GM10266 (cell line): ENCODE measurements at regions not wholly inside any gene's neighbourhood (a gene's known extent, or its start where the extent isn't known, plus 50 kb on each side); places are given as distances from the start of the nearest gene placed in this dataset.

Experiments
- DNase-seq: peaks from one replicate; pipeline ENCODE4 v3.0.0; 2012; ENCODE audit errors: extremely low spot score
- TF ChIP-seq, protein P1 (sequence below): IDR thresholded peaks from 2 replicates; pipeline ENCODE4 v1.5.1; 2012; ENCODE audit warnings: mild to moderate bottlenecking, low read depth; ENCODE audit not compliant: control insufficient read depth, insufficient read depth; ENCODE audit errors: missing control alignments

DNA sequence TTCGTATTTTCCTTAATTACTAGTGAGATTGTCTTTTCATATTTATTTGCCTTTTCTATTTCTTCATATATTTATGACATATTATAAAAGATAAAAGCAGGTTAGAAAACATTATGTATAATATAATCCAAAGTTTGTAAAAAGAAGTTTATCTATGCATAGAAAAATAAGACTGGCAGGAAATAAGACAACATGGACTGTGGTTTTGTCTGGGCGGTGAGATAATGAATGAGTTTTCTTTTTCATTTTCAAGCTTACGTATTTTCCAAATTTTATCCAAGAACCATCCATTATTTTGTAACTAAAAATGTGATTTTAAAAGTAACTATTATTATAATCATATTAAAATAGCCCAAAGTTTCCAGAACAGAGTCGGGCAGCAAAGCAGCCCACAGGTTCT is 109.8 kb upstream of the MVB12B start:
- TF ChIP-seq, protein P1, sequence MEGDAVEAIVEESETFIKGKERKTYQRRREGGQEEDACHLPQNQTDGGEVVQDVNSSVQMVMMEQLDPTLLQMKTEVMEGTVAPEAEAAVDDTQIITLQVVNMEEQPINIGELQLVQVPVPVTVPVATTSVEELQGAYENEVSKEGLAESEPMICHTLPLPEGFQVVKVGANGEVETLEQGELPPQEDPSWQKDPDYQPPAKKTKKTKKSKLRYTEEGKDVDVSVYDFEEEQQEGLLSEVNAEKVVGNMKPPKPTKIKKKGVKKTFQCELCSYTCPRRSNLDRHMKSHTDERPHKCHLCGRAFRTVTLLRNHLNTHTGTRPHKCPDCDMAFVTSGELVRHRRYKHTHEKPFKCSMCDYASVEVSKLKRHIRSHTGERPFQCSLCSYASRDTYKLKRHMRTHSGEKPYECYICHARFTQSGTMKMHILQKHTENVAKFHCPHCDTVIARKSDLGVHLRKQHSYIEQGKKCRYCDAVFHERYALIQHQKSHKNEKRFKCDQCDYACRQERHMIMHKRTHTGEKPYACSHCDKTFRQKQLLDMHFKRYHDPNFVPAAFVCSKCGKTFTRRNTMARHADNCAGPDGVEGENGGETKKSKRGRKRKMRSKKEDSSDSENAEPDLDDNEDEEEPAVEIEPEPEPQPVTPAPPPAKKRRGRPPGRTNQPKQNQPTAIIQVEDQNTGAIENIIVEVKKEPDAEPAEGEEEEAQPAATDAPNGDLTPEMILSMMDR, result no peak

GRCh38 chr9:126217250-126217653 is 109.4 kb upstream of the MVB12B start:
- no peak for DNase-seq
- TF ChIP-seq, protein P1, result no peak

More for the DNA sequence above, 109.8 kb upstream of the MVB12B start:
- no peak for DNase-seq

DNA sequence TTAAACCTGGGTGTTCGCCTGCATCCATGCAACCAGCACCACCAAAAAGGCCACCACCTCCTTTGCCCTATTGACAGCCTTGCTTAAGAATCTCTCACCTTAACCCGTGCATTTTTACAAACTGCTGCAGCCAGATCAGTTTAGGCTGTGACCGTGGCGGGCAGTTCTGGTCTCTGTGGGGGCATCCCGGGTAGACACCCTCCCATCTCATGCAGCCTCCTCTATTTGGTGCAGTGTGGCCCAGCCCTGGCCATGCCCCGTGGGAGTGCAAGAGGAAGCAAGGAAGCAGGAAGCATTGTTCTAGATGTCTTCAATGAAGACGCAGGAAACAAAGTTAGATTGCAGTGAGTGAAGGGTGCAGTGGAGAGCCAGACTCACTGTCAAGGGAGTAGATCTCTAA is 108.8 kb upstream of the MVB12B start:
- DNase-seq, result no peak

DNA sequence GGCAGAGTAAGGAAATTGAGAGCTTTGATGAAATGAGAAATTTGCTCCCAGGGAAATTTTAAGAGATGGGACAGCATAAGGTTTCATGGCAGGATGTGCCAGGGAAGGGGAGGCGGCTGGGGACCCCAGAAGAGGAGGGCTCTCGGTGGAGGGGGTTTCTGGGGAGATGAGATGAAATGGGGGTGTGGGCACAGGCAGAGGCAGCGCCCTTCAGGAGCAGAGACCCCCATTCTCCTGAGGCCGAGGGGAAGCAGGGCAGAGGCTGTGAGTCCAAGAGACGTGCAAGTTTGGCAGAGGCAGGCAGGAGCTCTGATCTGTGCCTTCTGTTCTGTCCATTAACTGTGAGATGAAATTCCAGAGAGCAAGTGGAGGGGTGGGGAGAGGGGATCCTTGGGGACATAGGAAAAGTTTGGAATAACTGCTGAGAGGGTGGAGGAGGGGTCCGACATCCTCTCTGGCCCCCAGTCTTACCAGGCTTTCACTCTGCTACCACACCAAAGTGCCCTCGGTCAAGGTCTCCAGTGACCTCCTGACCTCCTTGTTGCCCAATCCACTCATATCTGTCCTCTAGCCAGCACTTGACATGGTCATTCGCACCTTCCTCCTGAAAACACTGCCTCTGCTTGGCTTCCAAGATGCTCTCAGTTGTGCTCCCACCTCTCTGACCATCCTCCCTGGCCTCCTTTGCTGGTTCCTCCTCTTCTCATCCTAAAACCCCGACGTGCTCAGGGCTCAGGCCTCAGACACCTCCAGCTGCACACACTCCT is 108.1 kb upstream of the MVB12B start:
- no peak for DNase-seq
- TF ChIP-seq, protein P1, result no peak

More for the DNA sequence above, 108.8 kb upstream of the MVB12B start:
- TF ChIP-seq, protein P1, result no peak

DNA sequence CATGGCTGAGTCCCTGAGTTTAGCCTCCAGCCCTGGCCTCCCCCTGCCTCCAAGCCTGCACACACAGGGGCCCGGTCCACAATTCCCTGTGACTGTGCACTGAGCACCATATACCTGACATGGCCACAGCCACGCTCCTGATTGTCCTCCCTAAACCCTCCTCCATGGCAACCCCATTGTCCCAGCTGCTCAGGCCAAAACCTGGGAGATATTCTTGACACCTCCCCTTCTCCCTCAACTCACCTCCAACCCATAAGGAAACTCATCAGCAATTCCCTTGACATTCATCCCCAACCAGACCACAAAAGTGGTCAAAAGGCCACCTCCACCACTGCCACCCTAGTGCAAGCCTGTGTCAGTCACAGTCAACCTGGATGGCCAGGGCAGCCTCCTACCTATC is 107.5 kb upstream of the MVB12B start:
- no peak for DNase-seq
- TF ChIP-seq, protein P1, result no peak

- TF ChIP-seq, protein P1, result no peak
- no peak for DNase-seq
Measured at GRCh38 chr9:126219648-126220063, 107.0 kb upstream of the MVB12B start.

- DNase-seq, result no peak
- TF ChIP-seq, protein P1, result no peak
Measured at GRCh38 chr9:126221480-126221879, 105.1 kb upstream of the MVB12B start.
